Mammary epithelial cell (primary cell): ENCODE measurements at regions not wholly inside any gene's neighbourhood (a gene's known extent, or its start where the extent isn't known, plus 50 kb on each side); places are given as distances from the start of the nearest gene placed in this dataset.

Experiments used
- EZH2 ChIP-seq: IDR thresholded peaks from 2 replicates; pipeline ENCODE4 v1.6.1; 2012; ENCODE audit warnings: low read length, inconsistent platforms, borderline replicate concordance
- TF ChIP-seq, protein P1 (sequence below), 2 donors: IDR thresholded peaks in 1 of 2; conservative IDR thresholded peaks in 1 of 2; 2 replicates each; pipeline ENCODE4 v1.5.1; 2011 to 2012; ENCODE audit warnings: inconsistent platforms in 2 of 2, low read length in 2 of 2, mild to moderate bottlenecking in 2 of 2, control low read depth in 1 of 2, low read depth in 1 of 2; ENCODE audit not compliant: insufficient read depth in 1 of 2; ENCODE audit errors: extremely low read depth in 1 of 2

DNA sequence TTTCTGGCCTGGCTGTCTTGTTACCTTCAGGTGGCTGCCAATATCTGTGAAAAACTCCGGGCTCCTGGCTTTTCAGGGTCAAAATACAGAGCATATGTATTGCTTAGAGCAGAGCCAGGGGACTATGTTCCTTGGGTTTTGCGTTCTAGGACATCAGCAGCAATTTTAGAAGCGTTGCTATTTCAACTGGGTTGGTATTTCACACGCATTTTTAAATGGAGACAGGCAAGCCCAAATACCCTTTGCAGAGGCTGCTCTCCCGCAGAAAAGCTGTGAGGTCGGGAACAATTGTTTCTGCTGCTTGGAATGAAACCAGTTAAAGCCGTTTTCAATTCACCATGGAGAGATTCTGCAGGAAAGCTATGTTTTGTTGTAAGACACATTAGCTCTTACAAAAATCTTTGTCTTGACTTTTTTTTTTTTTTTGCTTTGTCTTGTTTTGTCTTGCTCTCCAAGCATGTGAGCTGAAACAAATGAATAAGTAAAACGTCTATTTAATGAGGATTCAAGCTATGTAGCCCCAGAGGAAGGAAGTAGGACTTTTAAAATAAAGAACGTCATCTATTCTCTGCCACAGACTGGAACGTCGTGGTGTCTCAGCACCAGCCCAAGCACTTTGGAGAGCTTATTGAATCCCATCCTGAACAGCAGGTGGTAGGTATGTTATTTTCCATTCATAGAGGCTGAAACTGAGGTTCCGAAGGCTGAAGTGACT, 181.0 kb upstream of the TBX3 start:
- TF ChIP-seq EZH2: no peak
- TF ChIP-seq, protein P1, sequence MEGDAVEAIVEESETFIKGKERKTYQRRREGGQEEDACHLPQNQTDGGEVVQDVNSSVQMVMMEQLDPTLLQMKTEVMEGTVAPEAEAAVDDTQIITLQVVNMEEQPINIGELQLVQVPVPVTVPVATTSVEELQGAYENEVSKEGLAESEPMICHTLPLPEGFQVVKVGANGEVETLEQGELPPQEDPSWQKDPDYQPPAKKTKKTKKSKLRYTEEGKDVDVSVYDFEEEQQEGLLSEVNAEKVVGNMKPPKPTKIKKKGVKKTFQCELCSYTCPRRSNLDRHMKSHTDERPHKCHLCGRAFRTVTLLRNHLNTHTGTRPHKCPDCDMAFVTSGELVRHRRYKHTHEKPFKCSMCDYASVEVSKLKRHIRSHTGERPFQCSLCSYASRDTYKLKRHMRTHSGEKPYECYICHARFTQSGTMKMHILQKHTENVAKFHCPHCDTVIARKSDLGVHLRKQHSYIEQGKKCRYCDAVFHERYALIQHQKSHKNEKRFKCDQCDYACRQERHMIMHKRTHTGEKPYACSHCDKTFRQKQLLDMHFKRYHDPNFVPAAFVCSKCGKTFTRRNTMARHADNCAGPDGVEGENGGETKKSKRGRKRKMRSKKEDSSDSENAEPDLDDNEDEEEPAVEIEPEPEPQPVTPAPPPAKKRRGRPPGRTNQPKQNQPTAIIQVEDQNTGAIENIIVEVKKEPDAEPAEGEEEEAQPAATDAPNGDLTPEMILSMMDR (conservative IDR thresholded peaks at IDR 0.05 in 1 of 2, IDR thresholded peaks at IDR 0.05 in 1 of 2; ENCODE audit: extremely low read depth in 1 of 2, insufficient read depth in 1 of 2, low read depth in 1 of 2, low read length in 2 of 2): no peak
